ENCODE measurements at regions not wholly inside any gene's neighbourhood (a gene's known extent, or its start where the extent isn't known, plus 50 kb on each side); places are given as distances from the start of the nearest gene placed in this dataset.
"Not testable (repeated sequence)": the region's sequence is repeated elsewhere in the genome, so short reads cannot be mapped to it uniquely, and the experiment has no call there.

DNA sequence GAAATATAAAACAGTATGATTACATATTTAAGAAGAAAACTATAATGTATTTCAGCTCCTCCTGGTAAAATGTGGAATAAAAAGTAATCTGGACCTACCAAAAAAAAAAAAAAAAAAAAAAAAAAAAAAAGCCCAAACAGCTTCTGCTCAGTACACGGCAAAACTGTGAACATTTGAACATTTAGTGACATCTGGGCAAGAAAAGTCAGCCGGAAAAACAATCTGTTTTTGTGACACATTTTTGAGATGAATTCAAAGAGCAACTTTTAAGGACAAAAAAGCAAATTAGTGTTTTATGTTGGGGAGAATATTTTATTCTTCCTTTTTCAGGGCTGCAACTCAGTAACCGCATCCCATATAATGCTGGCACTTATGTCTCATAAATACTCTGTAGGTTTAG is 649.7 kb upstream of the KCNMB2 start:
- TF ChIP-seq, protein P1, sequence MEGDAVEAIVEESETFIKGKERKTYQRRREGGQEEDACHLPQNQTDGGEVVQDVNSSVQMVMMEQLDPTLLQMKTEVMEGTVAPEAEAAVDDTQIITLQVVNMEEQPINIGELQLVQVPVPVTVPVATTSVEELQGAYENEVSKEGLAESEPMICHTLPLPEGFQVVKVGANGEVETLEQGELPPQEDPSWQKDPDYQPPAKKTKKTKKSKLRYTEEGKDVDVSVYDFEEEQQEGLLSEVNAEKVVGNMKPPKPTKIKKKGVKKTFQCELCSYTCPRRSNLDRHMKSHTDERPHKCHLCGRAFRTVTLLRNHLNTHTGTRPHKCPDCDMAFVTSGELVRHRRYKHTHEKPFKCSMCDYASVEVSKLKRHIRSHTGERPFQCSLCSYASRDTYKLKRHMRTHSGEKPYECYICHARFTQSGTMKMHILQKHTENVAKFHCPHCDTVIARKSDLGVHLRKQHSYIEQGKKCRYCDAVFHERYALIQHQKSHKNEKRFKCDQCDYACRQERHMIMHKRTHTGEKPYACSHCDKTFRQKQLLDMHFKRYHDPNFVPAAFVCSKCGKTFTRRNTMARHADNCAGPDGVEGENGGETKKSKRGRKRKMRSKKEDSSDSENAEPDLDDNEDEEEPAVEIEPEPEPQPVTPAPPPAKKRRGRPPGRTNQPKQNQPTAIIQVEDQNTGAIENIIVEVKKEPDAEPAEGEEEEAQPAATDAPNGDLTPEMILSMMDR (IDR thresholded peaks at IDR 0.05; ENCODE audit: low read depth, low read length), result no peak
- TF ChIP-seq, protein P2, sequence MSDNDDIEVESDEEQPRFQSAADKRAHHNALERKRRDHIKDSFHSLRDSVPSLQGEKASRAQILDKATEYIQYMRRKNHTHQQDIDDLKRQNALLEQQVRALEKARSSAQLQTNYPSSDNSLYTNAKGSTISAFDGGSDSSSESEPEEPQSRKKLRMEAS (IDR thresholded peaks at IDR 0.05; ENCODE audit: low read depth, low read length), result no peak
- no peak for TF ChIP-seq MYC (IDR thresholded peaks at IDR 0.05; ENCODE audit: low read depth, low read length)
- TF ChIP-seq POLR2A (IDR thresholded peaks at IDR 0.05; ENCODE audit: extremely low read depth, insufficient read length), result no peak
- H3K4me3 ChIP-seq (ENCODE audit: low read depth, low read length), result no peak overlapping the region
- no peak for DNase-seq (ENCODE audit: low read depth)

- TF ChIP-seq MYC (IDR thresholded peaks at IDR 0.05; ENCODE audit: low read depth, low read length), result no peak
- no peak for TF ChIP-seq POLR2A (IDR thresholded peaks at IDR 0.05; ENCODE audit: extremely low read depth, insufficient read length)
- TF ChIP-seq, protein P2 (IDR thresholded peaks at IDR 0.05; ENCODE audit: low read depth, low read length), result no peak
- TF ChIP-seq, protein P1 (IDR thresholded peaks at IDR 0.05; ENCODE audit: low read depth, low read length), result no peak
- DNase-seq (ENCODE audit: low read depth), result no peak
- H3K4me3 ChIP-seq (ENCODE audit: low read depth, low read length), result no peak overlapping the region
These were observed 648.8 kb upstream of the KCNMB2 start for GRCh38 chr3:177887475-177887874.

- DNase-seq (ENCODE audit: low read depth), result no peak
- TF ChIP-seq POLR2A (IDR thresholded peaks at IDR 0.05; ENCODE audit: extremely low read depth, insufficient read length) (no peak), MYC (IDR thresholded peaks at IDR 0.05; ENCODE audit: low read depth, low read length) (no peak)
- TF ChIP-seq, protein P2 (IDR thresholded peaks at IDR 0.05; ENCODE audit: low read depth, low read length), result no peak
- TF ChIP-seq, protein P1 (IDR thresholded peaks at IDR 0.05; ENCODE audit: low read depth, low read length), result no peak
- no peak overlapping the region for H3K4me3 ChIP-seq (ENCODE audit: low read depth, low read length)
These were observed 647.1 kb upstream of the KCNMB2 start for GRCh38 chr3:177889161-177889560.

DNA sequence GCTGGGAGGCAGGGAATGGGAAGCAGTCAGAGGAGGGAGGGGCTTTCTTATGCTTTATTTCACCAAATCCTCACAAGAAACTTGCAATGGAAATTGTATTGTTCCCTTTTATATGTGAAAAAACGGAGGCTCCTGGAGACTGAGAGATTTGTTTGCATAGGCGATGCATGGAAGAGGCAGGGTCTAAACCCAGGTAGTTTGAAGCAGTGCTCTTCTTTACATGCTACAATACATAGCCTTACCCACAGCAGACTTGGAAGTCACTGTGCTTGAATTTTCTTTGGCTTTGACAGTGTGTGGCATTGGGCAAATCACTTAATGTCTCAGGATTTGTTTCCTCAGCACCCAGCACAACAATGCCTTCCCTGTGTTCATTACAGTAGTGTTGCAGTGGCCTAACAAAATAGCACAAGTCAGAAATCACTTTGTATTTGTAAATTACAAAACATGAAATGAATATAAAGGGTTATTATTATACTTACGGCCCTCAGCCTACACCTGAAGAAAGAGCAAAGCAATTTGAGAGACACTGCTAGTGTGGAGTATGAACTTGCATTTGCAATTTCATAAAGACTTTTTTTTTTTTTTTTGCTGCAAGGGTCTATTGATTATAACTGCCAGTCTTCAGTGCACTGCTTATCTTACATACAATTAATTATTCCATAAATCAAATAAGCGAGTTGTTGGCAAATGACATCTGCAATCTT is 646.4 kb upstream of the KCNMB2 start:
- no peak for DNase-seq (ENCODE audit: low read depth)
- H3K4me3 ChIP-seq (ENCODE audit: low read depth, low read length), result no peak overlapping the region
- TF ChIP-seq, protein P1 (IDR thresholded peaks at IDR 0.05; ENCODE audit: low read depth, low read length), result no peak
- TF ChIP-seq, protein P2 (IDR thresholded peaks at IDR 0.05; ENCODE audit: low read depth, low read length), result no peak
- TF ChIP-seq MYC (IDR thresholded peaks at IDR 0.05; ENCODE audit: low read depth, low read length) (no peak), POLR2A (IDR thresholded peaks at IDR 0.05; ENCODE audit: extremely low read depth, insufficient read length) (no peak)

- DNase-seq (ENCODE audit: low read depth), result no peak
- TF ChIP-seq, protein P1 (IDR thresholded peaks at IDR 0.05; ENCODE audit: low read depth, low read length), result no peak
- TF ChIP-seq, protein P2 (IDR thresholded peaks at IDR 0.05; ENCODE audit: low read depth, low read length), result no peak
- TF ChIP-seq MYC (IDR thresholded peaks at IDR 0.05; ENCODE audit: low read depth, low read length) (no peak), POLR2A (IDR thresholded peaks at IDR 0.05; ENCODE audit: extremely low read depth, insufficient read length) (no peak)
- no peak overlapping the region for H3K4me3 ChIP-seq (ENCODE audit: low read depth, low read length)
These were observed 645.9 kb upstream of the KCNMB2 start for GRCh38 chr3:177890359-177890683.

DNA sequence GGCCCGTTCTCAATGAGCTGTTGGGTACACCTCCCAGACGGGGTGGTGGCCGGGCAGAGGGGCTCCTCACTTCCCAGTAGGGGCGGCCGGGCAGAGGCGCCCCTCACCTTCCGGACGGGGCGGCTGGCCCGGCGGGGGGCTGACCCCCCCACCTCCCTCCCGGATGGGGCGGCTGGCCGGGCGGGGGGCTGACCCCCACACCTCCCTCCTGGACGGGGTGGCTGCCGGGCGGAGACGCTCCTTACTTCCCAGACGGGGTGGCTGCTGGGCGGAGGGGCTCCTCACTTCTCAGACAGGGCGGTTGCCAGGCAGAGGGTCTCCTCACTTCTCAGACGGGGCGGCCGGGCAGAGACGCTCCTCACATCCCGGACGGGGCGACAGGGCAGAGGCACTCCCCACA is 644.7 kb upstream of the KCNMB2 start:
- not testable (repeated sequence) for DNase-seq (ENCODE audit: low read depth); H3K4me3 ChIP-seq (ENCODE audit: low read depth, low read length)
